Sigmoid colon (tissue), 4 donors: ENCODE measurements at regions not wholly inside any gene's neighbourhood (a gene's known extent, or its start where the extent isn't known, plus 50 kb on each side); places are given as distances from the start of the nearest gene placed in this dataset.
"Not testable (repeated sequence)": the region's sequence is repeated elsewhere in the genome, so short reads cannot be mapped to it uniquely, and the experiment has no call there.

ENCODE experiments used
- EP300 ChIP-seq, 4 donors: sonication (generic); formaldehyde crosslinking; IDR thresholded peaks; one replicate each; pipeline ENCODE4 v1.6.1; 2017; ENCODE audit warnings: antibody characterized with exemption in 4 of 4
- POLR2A ChIP-seq, 2 donors: fragments of 450-650 bp; IDR thresholded peaks; one replicate each; pipeline ENCODE4 v1.6.1; 2016; ENCODE audit warnings: antibody characterized with exemption in 2 of 2, mild to moderate bottlenecking in 2 of 2, moderate library complexity in 2 of 2
- POLR2AphosphoS5 ChIP-seq, 4 donors: sonication (generic); formaldehyde crosslinking; IDR thresholded peaks; one replicate each; pipeline ENCODE4 v1.6.1; 2017; ENCODE audit warnings: antibody characterized with exemption in 4 of 4
- TF ChIP-seq, protein P1 (sequence below), 4 experiments: fragments of 450-650 bp in 3 of 4; fragments of 200-600 bp in 1 of 4; IDR thresholded peaks; one replicate each; pipeline ENCODE4 v1.5.1; 2016 to 2019; ENCODE audit warnings: antibody characterized with exemption in 4 of 4, mild to moderate bottlenecking in 3 of 4, moderate library complexity in 2 of 4

DNA sequence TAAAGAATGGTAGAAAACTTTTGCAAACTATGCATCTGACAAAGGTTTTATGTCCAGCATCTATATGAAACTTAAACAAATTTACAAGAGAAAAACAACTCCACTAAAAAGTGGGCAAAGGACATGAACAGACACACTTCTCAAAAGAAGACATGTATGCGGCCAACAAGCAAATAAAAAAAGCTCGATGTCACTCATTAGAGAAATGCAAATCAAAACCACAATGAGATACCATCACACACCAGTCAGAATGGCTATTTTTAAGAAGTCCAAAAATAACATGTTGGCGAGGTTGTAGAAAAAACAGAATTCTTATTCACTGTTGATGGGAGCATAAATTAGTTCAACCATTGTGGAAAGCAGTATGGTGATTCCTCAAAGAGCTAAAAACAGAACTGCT lies 83.1 kb upstream of the IZUMO3 start:
- TF ChIP-seq, protein P1, sequence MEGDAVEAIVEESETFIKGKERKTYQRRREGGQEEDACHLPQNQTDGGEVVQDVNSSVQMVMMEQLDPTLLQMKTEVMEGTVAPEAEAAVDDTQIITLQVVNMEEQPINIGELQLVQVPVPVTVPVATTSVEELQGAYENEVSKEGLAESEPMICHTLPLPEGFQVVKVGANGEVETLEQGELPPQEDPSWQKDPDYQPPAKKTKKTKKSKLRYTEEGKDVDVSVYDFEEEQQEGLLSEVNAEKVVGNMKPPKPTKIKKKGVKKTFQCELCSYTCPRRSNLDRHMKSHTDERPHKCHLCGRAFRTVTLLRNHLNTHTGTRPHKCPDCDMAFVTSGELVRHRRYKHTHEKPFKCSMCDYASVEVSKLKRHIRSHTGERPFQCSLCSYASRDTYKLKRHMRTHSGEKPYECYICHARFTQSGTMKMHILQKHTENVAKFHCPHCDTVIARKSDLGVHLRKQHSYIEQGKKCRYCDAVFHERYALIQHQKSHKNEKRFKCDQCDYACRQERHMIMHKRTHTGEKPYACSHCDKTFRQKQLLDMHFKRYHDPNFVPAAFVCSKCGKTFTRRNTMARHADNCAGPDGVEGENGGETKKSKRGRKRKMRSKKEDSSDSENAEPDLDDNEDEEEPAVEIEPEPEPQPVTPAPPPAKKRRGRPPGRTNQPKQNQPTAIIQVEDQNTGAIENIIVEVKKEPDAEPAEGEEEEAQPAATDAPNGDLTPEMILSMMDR (IDR thresholded peaks at IDR 0.05) = not testable (repeated sequence)
- not testable (repeated sequence) for TF ChIP-seq POLR2AphosphoS5, EP300, POLR2A (IDR thresholded peaks at IDR 0.05)
